ENCODE measurements at regions not wholly inside any gene's neighbourhood (a gene's known extent, or its start where the extent isn't known, plus 50 kb on each side); places are given as distances from the start of the nearest gene placed in this dataset.
A peak's percentile ranks its signal among the peaks of the same experiment; 100 is the strongest.
"Not testable (repeated sequence)": the region's sequence is repeated elsewhere in the genome, so short reads cannot be mapped to it uniquely, and the experiment has no call there.

- no peak for DNase-seq
Measured at GRCh38 chr19:23597661-23598060, 89.4 kb downstream of the ZNF675 start.

GRCh38 chr19:23596872-23597271, 90.1 kb downstream of the ZNF675 start:
- no peak for DNase-seq

GRCh38 chr19:23594311-23594710, 92.7 kb downstream of the ZNF675 start:
- DNase-seq: not testable (repeated sequence)

GRCh38 chr19:23587546-23587945, 99.5 kb downstream of the ZNF675 start:
- no peak for DNase-seq

GRCh38 chr19:23577501-23577900, 109.5 kb downstream of the ZNF675 start:
- DNase-seq: no peak

GRCh38 chr19:23571175-23571574, 115.8 kb downstream of the ZNF675 start:
- DNase-seq: peak; percentile 70

GRCh38 chr19:23568116-23568515, 118.9 kb downstream of the ZNF675 start:
- not testable (repeated sequence) for DNase-seq

GRCh38 chr19:23565256-23565655, 121.8 kb downstream of the ZNF675 start:
- no peak for DNase-seq

- no peak for DNase-seq
Measured at GRCh38 chr19:23563326-23563725, 123.7 kb downstream of the ZNF675 start.

- DNase-seq: no peak
Measured at GRCh38 chr19:23561341-23561740, 125.7 kb downstream of the ZNF675 start.

GRCh38 chr19:23560051-23560450, 127.0 kb downstream of the ZNF675 start:
- DNase-seq: no peak

GRCh38 chr19:23558541-23558940, 128.5 kb downstream of the ZNF675 start:
- no peak for DNase-seq

- no peak for DNase-seq
Measured at GRCh38 chr19:23557381-23557780, 129.6 kb downstream of the ZNF675 start.

- no peak for DNase-seq
Measured at GRCh38 chr19:23554548-23554947, 132.5 kb downstream of the ZNF675 start.

- not testable (repeated sequence) for DNase-seq
Measured at GRCh38 chr19:23550102-23550501, 136.9 kb downstream of the ZNF675 start.

GRCh38 chr19:23547816-23548430, 139.1 kb downstream of the ZNF675 start:
- DNase-seq: no peak

- no peak for DNase-seq
Measured at GRCh38 chr19:23547156-23547555, 139.9 kb downstream of the ZNF675 start.

GRCh38 chr19:23543351-23543750, 143.7 kb downstream of the ZNF675 start:
- DNase-seq: no peak

GRCh38 chr19:23542562-23542961, 144.4 kb downstream of the ZNF675 start:
- DNase-seq: no peak

GRCh38 chr19:23541991-23542390, 145.0 kb downstream of the ZNF675 start:
- DNase-seq: no peak

- DNase-seq: peak; percentile 46
Measured at GRCh38 chr19:23540180-23540579, 144.9 kb upstream of the ZNF91 start.

- no peak for DNase-seq
Measured at GRCh38 chr19:23539499-23539898, 144.2 kb upstream of the ZNF91 start.

GRCh38 chr19:23537136-23537535, 141.9 kb upstream of the ZNF91 start:
- not testable (repeated sequence) for DNase-seq

- not testable (repeated sequence) for DNase-seq
Measured at GRCh38 chr19:23536341-23536740, 141.1 kb upstream of the ZNF91 start.

- not testable (repeated sequence) for DNase-seq
Measured at GRCh38 chr19:23535901-23536300, 140.6 kb upstream of the ZNF91 start.

Measured in OCI-M1 (cell line).